ENCODE measurements at regions not wholly inside any gene's neighbourhood (a gene's known extent, or its start where the extent isn't known, plus 50 kb on each side); places are given as distances from the start of the nearest gene placed in this dataset.

- H3K4me1 ChIP-seq (ENCODE audit: control insufficient read depth in 2 of 2, insufficient read depth in 2 of 2, low read length in 2 of 2): no peaks in the 10 kb centered on the region
- no peaks in the 10 kb centered on the region for H3K36me3 ChIP-seq (replicated peaks in 1 of 2; ENCODE audit: control extremely low read depth in 1 of 2, control insufficient read depth in 1 of 2, extremely low read depth in 1 of 2, insufficient read depth in 2 of 2, low read length in 1 of 2)
- intact Hi-C loops (cut with micrococcal nuclease): no loop called here
- no peaks in the 10 kb centered on the region for H4K20me1 ChIP-seq (ENCODE audit: control insufficient read depth, insufficient read depth, low read length, poor library complexity, severe bottlenecking)
- no peaks in the 10 kb centered on the region for H3K79me2 ChIP-seq (ENCODE audit: control insufficient read depth, insufficient read depth, low read length)
- Mint-ChIP-seq H3K4me3 (no peak overlapping the region), H3K27me3 (no peaks in the 10 kb centered on the region), H3K9me3 (ENCODE audit: insufficient read depth) (no peaks in the 10 kb centered on the region), H3K4me1 (no peaks in the 10 kb centered on the region), H3K27ac (no peak overlapping the region)
- H3K27ac ChIP-seq (ENCODE audit: low read length in 2 of 2): no peak overlapping the region
- no peak overlapping the region for H3K4me2 ChIP-seq (replicated peaks; ENCODE audit: low read depth, low read length, poor library complexity, severe bottlenecking)
- no peaks in the 10 kb centered on the region for H3K27me3 ChIP-seq (replicated peaks in 1 of 4; ENCODE audit: control extremely low read depth in 1 of 4, control insufficient read depth in 3 of 4, insufficient read depth in 4 of 4, low read length in 3 of 4)
- H2AFZ ChIP-seq (ENCODE audit: insufficient read depth, low read depth, low read length, poor library complexity, severe bottlenecking): no peak overlapping the region
- no peak overlapping the region for H3K9ac ChIP-seq (ENCODE audit: low read length)
- ChIA-PET POLR2A (no interaction called here), CTCF (no interaction called here)
- H3K9me3 ChIP-seq (ENCODE audit: control extremely low read depth in 1 of 3, control insufficient read depth in 2 of 3, insufficient read depth in 1 of 3, low read length in 2 of 3): no peaks in the 10 kb centered on the region
- H3K4me3 ChIP-seq (ENCODE audit: control extremely low read depth in 1 of 5, extremely low read depth in 1 of 5, insufficient read depth in 1 of 5, low read depth in 2 of 5, low read length in 4 of 5): no peak overlapping the region
- no peak for ATAC-seq (ENCODE audit: low read depth)
- no peak for DNase-seq
- TF ChIP-seq, protein P1, sequence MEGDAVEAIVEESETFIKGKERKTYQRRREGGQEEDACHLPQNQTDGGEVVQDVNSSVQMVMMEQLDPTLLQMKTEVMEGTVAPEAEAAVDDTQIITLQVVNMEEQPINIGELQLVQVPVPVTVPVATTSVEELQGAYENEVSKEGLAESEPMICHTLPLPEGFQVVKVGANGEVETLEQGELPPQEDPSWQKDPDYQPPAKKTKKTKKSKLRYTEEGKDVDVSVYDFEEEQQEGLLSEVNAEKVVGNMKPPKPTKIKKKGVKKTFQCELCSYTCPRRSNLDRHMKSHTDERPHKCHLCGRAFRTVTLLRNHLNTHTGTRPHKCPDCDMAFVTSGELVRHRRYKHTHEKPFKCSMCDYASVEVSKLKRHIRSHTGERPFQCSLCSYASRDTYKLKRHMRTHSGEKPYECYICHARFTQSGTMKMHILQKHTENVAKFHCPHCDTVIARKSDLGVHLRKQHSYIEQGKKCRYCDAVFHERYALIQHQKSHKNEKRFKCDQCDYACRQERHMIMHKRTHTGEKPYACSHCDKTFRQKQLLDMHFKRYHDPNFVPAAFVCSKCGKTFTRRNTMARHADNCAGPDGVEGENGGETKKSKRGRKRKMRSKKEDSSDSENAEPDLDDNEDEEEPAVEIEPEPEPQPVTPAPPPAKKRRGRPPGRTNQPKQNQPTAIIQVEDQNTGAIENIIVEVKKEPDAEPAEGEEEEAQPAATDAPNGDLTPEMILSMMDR (IDR thresholded peaks at IDR 0.05): no peak
- TF ChIP-seq EZH2 (IDR thresholded peaks at IDR 0.05; ENCODE audit: borderline replicate concordance, insufficient read depth, low read depth, low read length, poor library complexity, severe bottlenecking): no peak
Measured at GRCh38 chr10:108496106-108496505, 1331.6 kb upstream of the SORCS1 start.

DNA sequence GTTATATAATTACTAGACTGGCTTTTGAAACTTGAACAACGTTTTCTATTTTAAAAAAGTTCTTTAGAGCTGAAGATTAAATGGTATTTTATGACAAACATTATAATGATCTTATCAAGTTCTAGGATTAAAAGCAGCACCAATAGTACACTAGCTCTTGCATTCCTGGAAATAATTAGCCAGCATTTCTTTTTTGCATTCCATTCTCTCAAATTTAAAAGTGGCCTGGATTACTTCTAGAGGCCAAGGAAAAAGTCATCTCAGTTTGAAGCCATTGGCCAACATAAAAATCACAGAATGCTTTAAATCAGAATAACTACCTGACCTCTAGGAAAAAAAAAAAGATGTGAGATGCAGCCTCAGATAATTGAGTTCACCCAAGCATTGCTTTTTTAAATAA lies 1326.4 kb upstream of the SORCS1 start:
- Histone ChIP-seq H3K9ac (ENCODE audit: low read length) (no peak overlapping the region), H3K36me3 (replicated peaks in 1 of 2; ENCODE audit: control extremely low read depth in 1 of 2, control insufficient read depth in 1 of 2, extremely low read depth in 1 of 2, insufficient read depth in 2 of 2, low read length in 1 of 2) (no peaks in the 10 kb centered on the region), H3K79me2 (ENCODE audit: control insufficient read depth, insufficient read depth, low read length) (no peaks in the 10 kb centered on the region), H3K27ac (ENCODE audit: low read length in 2 of 2) (no peak overlapping the region), H3K9me3 (ENCODE audit: control extremely low read depth in 1 of 3, control insufficient read depth in 2 of 3, insufficient read depth in 1 of 3, low read length in 2 of 3) (peaks cover 0 to 4% (median 0%) of the 10 kb centered on the region in 3 donors), H3K4me2 (replicated peaks; ENCODE audit: low read depth, low read length, poor library complexity, severe bottlenecking) (no peak overlapping the region), H4K20me1 (ENCODE audit: control insufficient read depth, insufficient read depth, low read length, poor library complexity, severe bottlenecking) (no peaks in the 10 kb centered on the region), H3K27me3 (replicated peaks in 1 of 4; ENCODE audit: control extremely low read depth in 1 of 4, control insufficient read depth in 3 of 4, insufficient read depth in 4 of 4, low read length in 3 of 4) (no peaks in the 10 kb centered on the region), H3K4me1 (ENCODE audit: control insufficient read depth in 2 of 2, insufficient read depth in 2 of 2, low read length in 2 of 2) (no peaks in the 10 kb centered on the region), H3K4me3 (ENCODE audit: control extremely low read depth in 1 of 5, extremely low read depth in 1 of 5, insufficient read depth in 1 of 5, low read depth in 2 of 5, low read length in 4 of 5) (no peak overlapping the region), H2AFZ (ENCODE audit: insufficient read depth, low read depth, low read length, poor library complexity, severe bottlenecking) (no peak overlapping the region)
- H3K4me1 Mint-ChIP-seq: no peaks in the 10 kb centered on the region
- WGBS (ENCODE audit: insufficient coverage): no CpG with 5 or more reads among the region's 1 CpG
- H3K9me3 Mint-ChIP-seq (ENCODE audit: insufficient read depth): no peaks in the 10 kb centered on the region
- POLR2A ChIA-PET: no interaction called here
- no peak overlapping the region for H3K27ac Mint-ChIP-seq
- no peaks in the 10 kb centered on the region for H3K27me3 Mint-ChIP-seq
- no peak for ATAC-seq (ENCODE audit: low read depth)
- DNase-seq: no peak
- H3K4me3 Mint-ChIP-seq: no peak overlapping the region
- CTCF ChIA-PET: no interaction called here
- intact Hi-C loops (cut with micrococcal nuclease): no loop called here
- TF ChIP-seq EZH2 (IDR thresholded peaks at IDR 0.05; ENCODE audit: borderline replicate concordance, insufficient read depth, low read depth, low read length, poor library complexity, severe bottlenecking): no peak
- TF ChIP-seq, protein P1 (IDR thresholded peaks at IDR 0.05): no peak

All from B cell (primary cell).